Suppressor macrophage (primary cell): ENCODE measurements at regions not wholly inside any gene's neighbourhood (a gene's known extent, or its start where the extent isn't known, plus 50 kb on each side); places are given as distances from the start of the nearest gene placed in this dataset.
"Not testable (repeated sequence)": the region's sequence is repeated elsewhere in the genome, so short reads cannot be mapped to it uniquely, and the experiment has no call there.

Experiments used
- DNase-seq, 4 experiments: peaks; one replicate each; pipeline ENCODE4 v3.0.0-alpha.2; 2020 to 2022

GRCh38 chr22:27324908-27325307, 476.6 kb downstream of the MN1 start:
- not testable (repeated sequence) for DNase-seq

- DNase-seq, result no peak
Observed at GRCh38 chr22:27327497-27327896, 474.1 kb downstream of the MN1 start.

- peak in 2 of 4 experiments; percentile 19 to 27 for DNase-seq
Observed at GRCh38 chr22:27327981-27328721, 473.4 kb downstream of the MN1 start.

- DNase-seq, result no peak
Observed at GRCh38 chr22:27329131-27329850, 472.3 kb downstream of the MN1 start.

GRCh38 chr22:27329966-27330645, 471.4 kb downstream of the MN1 start:
- DNase-seq, result no peak

GRCh38 chr22:27331526-27332281, 469.9 kb downstream of the MN1 start:
- DNase-seq, result peak; percentile 40 to 57 (median 50)

GRCh38 chr22:27335102-27335660, 466.4 kb downstream of the MN1 start:
- DNase-seq, result no peak

- no peak for DNase-seq
Observed at GRCh38 chr22:27336151-27337090, 465.1 kb downstream of the MN1 start.

GRCh38 chr22:27337676-27338075, 463.9 kb downstream of the MN1 start:
- DNase-seq, result no peak

- DNase-seq, result no peak
Observed at GRCh38 chr22:27340047-27340446, 461.5 kb downstream of the MN1 start.

- DNase-seq, result no peak
Observed at GRCh38 chr22:27344546-27344945, 457.0 kb downstream of the MN1 start.

GRCh38 chr22:27345691-27346090, 455.9 kb downstream of the MN1 start:
- no peak for DNase-seq

- peak in 3 of 4 experiments; percentile 5 to 15 (median 13) for DNase-seq
Observed at GRCh38 chr22:27347951-27348350, 453.6 kb downstream of the MN1 start.

GRCh38 chr22:27348634-27349033, 452.9 kb downstream of the MN1 start:
- DNase-seq, result peak; percentile 22 to 64 (median 42)

- no peak for DNase-seq
Observed at GRCh38 chr22:27349456-27349855, 452.1 kb downstream of the MN1 start.

GRCh38 chr22:27350306-27350705, 451.2 kb downstream of the MN1 start:
- DNase-seq, result peak in 1 of 4 experiments; percentile 7

GRCh38 chr22:27352426-27352825, 449.1 kb downstream of the MN1 start:
- no peak for DNase-seq

- DNase-seq, result no peak
Observed at GRCh38 chr22:27358096-27358870, 443.3 kb downstream of the MN1 start.

GRCh38 chr22:27370269-27370668, 431.3 kb downstream of the MN1 start:
- DNase-seq, result peak; percentile 66 to 85 (median 74)

- DNase-seq, result no peak
Observed at GRCh38 chr22:27370987-27371386, 430.6 kb downstream of the MN1 start.
